ENCODE measurements at regions not wholly inside any gene's neighbourhood (a gene's known extent, or its start where the extent isn't known, plus 50 kb on each side); places are given as distances from the start of the nearest gene placed in this dataset.

DNA sequence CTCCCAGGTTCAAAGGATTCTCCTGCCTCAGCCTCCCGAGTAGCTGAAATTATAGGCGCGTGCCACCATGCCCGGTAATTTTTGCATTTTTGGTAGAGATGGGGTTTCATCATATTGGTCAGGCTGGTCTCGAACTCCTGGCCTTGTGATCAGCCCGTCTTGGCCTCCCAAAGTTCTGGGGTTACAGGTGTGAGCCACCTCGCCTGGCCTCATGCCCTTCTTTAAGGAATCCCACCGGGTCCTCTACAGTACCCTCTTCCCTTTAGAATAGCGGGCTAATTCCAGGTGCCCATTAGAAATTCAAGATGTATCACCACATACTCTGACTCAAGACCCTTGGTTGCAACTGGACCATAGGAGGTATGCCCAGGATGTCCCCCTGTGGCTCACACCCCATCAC is 74.2 kb upstream of the ZNF536 start:
- intact Hi-C loops (cut with micrococcal nuclease; ENCODE audit: unreplicated experiment) = no loop called here
- Mint-ChIP-seq H3K9me3 (ENCODE audit: low read depth, unreplicated experiment) (peaks cover 9% of the 10 kb centered on the region), H3K27ac (ENCODE audit: unreplicated experiment) (no peak overlapping the region), H3K4me1 (ENCODE audit: low read depth, unreplicated experiment) (no peaks in the 10 kb centered on the region), H3K27me3 (ENCODE audit: unreplicated experiment) (no peaks in the 10 kb centered on the region), H3K4me3 (ENCODE audit: low read depth, unreplicated experiment) (no peak overlapping the region), H3K36me3 (ENCODE audit: insufficient read depth, unreplicated experiment) (no peaks in the 10 kb centered on the region)
- BruUV-seq (replicated peaks) = no TSS peak
- no peak for DNase-seq
- TF ChIP-seq, protein P1, sequence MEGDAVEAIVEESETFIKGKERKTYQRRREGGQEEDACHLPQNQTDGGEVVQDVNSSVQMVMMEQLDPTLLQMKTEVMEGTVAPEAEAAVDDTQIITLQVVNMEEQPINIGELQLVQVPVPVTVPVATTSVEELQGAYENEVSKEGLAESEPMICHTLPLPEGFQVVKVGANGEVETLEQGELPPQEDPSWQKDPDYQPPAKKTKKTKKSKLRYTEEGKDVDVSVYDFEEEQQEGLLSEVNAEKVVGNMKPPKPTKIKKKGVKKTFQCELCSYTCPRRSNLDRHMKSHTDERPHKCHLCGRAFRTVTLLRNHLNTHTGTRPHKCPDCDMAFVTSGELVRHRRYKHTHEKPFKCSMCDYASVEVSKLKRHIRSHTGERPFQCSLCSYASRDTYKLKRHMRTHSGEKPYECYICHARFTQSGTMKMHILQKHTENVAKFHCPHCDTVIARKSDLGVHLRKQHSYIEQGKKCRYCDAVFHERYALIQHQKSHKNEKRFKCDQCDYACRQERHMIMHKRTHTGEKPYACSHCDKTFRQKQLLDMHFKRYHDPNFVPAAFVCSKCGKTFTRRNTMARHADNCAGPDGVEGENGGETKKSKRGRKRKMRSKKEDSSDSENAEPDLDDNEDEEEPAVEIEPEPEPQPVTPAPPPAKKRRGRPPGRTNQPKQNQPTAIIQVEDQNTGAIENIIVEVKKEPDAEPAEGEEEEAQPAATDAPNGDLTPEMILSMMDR (IDR thresholded peaks at IDR 0.05; ENCODE audit: unreplicated experiment) = no peak
- CTCF ChIA-PET = no interaction called here

DNA sequence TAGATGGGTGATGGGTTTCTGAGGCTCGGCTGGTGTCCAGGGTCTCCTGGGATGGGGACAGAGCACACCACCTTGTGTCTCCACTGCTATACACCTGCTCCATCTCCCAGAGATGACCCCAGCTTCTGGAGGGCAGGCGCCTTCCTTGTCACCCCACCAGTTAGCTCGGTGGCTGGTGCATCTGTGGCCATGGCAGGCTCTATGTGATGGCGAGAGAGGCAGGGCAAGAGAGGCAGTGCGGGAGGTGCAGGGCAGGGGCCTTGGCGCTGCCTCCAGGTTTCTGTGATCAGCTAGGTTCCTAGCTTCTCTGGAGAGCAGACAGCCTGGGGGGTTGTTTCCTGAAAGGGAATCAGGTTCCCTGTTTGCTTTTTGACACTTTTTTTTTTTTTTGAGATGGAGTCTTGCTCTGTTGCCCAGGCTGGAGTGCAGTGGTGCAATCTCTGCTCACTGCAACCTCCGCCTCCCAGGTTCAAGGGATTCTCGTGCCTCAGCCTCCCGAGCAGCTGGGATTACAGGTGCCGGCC is 69.0 kb upstream of the ZNF536 start:
- Mint-ChIP-seq H3K27ac (ENCODE audit: unreplicated experiment) (no peak overlapping the region), H3K4me3 (ENCODE audit: low read depth, unreplicated experiment) (no peak overlapping the region), H3K36me3 (ENCODE audit: insufficient read depth, unreplicated experiment) (no peaks in the 10 kb centered on the region), H3K4me1 (ENCODE audit: low read depth, unreplicated experiment) (no peaks in the 10 kb centered on the region), H3K9me3 (ENCODE audit: low read depth, unreplicated experiment) (peaks cover 6% of the 10 kb centered on the region), H3K27me3 (ENCODE audit: unreplicated experiment) (no peaks in the 10 kb centered on the region)
- BruUV-seq (replicated peaks) = no TSS peak
- CTCF ChIA-PET = interaction anchor here (0.6 kb wide), 1 partner anchor 80 kb away, joined by 10 read pairs; no protein-coding TSS in a partner anchor
- intact Hi-C loops (cut with micrococcal nuclease; ENCODE audit: unreplicated experiment) = no loop called here
- DNase-seq = no peak
- TF ChIP-seq, protein P1 (IDR thresholded peaks at IDR 0.05; ENCODE audit: unreplicated experiment) = no peak

- intact Hi-C loops (cut with micrococcal nuclease; ENCODE audit: unreplicated experiment) = no loop called here
- CTCF ChIA-PET = no interaction called here
- Mint-ChIP-seq H3K4me3 (ENCODE audit: low read depth, unreplicated experiment) (no peak overlapping the region), H3K27me3 (ENCODE audit: unreplicated experiment) (no peaks in the 10 kb centered on the region), H3K4me1 (ENCODE audit: low read depth, unreplicated experiment) (no peaks in the 10 kb centered on the region), H3K27ac (ENCODE audit: unreplicated experiment) (no peak overlapping the region), H3K36me3 (ENCODE audit: insufficient read depth, unreplicated experiment) (no peaks in the 10 kb centered on the region), H3K9me3 (ENCODE audit: low read depth, unreplicated experiment) (peaks cover 6% of the 10 kb centered on the region)
- BruUV-seq (replicated peaks) = no TSS peak
- DNase-seq = no peak
- TF ChIP-seq, protein P1 (IDR thresholded peaks at IDR 0.05; ENCODE audit: unreplicated experiment) = no peak
Measured at GRCh38 chr19:30304540-30304939, 67.6 kb upstream of the ZNF536 start.

GRCh38 chr19:30305346-30306060 is 66.7 kb upstream of the ZNF536 start:
- Mint-ChIP-seq H3K27ac (ENCODE audit: unreplicated experiment) (no peak overlapping the region), H3K27me3 (ENCODE audit: unreplicated experiment) (no peaks in the 10 kb centered on the region), H3K4me3 (ENCODE audit: low read depth, unreplicated experiment) (no peak overlapping the region), H3K36me3 (ENCODE audit: insufficient read depth, unreplicated experiment) (no peaks in the 10 kb centered on the region), H3K4me1 (ENCODE audit: low read depth, unreplicated experiment) (no peaks in the 10 kb centered on the region), H3K9me3 (ENCODE audit: low read depth, unreplicated experiment) (peaks cover 7% of the 10 kb centered on the region)
- DNase-seq = no peak
- CTCF ChIA-PET = no interaction called here
- TF ChIP-seq, protein P1 (IDR thresholded peaks at IDR 0.05; ENCODE audit: unreplicated experiment) = no peak
- intact Hi-C loops (cut with micrococcal nuclease; ENCODE audit: unreplicated experiment) = no loop called here
- no TSS peak for BruUV-seq (replicated peaks)

Data from Calu3 (cell line).